ENCODE measurements at regions not wholly inside any gene's neighbourhood (a gene's known extent, or its start where the extent isn't known, plus 50 kb on each side); places are given as distances from the start of the nearest gene placed in this dataset.

GRCh38 chr6:165082636-165083035, 226.8 kb downstream of the C6orf118 start:
- DNase-seq (ENCODE audit: low read depth) = no peak

GRCh38 chr6:165081944-165082532, 227.4 kb downstream of the C6orf118 start:
- no peak for DNase-seq (ENCODE audit: low read depth)

- no peak for DNase-seq (ENCODE audit: low read depth)
Measured at GRCh38 chr6:165077876-165078275, 231.5 kb downstream of the C6orf118 start.

- DNase-seq (ENCODE audit: low read depth) = no peak
Measured at GRCh38 chr6:165071906-165072305, 237.5 kb downstream of the C6orf118 start.

- DNase-seq (ENCODE audit: low read depth) = no peak
Measured at GRCh38 chr6:165060720-165061119, 248.7 kb downstream of the C6orf118 start.

GRCh38 chr6:165059032-165059431, 250.4 kb downstream of the C6orf118 start:
- no peak for DNase-seq (ENCODE audit: low read depth)

- no peak for DNase-seq (ENCODE audit: low read depth)
Measured at GRCh38 chr6:165056292-165056691, 253.1 kb downstream of the C6orf118 start.

GRCh38 chr6:165055231-165055630, 254.2 kb downstream of the C6orf118 start:
- no peak for DNase-seq (ENCODE audit: low read depth)

- no peak for DNase-seq (ENCODE audit: low read depth)
Measured at GRCh38 chr6:165052561-165053480, 256.6 kb downstream of the C6orf118 start.

GRCh38 chr6:165049362-165049761, 260.0 kb downstream of the C6orf118 start:
- no peak for DNase-seq (ENCODE audit: low read depth)

- DNase-seq (ENCODE audit: low read depth) = no peak
Measured at GRCh38 chr6:165047952-165048351, 261.5 kb downstream of the C6orf118 start.

GRCh38 chr6:165045631-165046030, 263.8 kb downstream of the C6orf118 start:
- no peak for DNase-seq (ENCODE audit: low read depth)

GRCh38 chr6:165042912-165043311, 266.5 kb downstream of the C6orf118 start:
- no peak for DNase-seq (ENCODE audit: low read depth)

- DNase-seq (ENCODE audit: low read depth) = no peak
Measured at GRCh38 chr6:165040440-165040839, 269.0 kb downstream of the C6orf118 start.

GRCh38 chr6:165034271-165034741, 275.1 kb downstream of the C6orf118 start:
- DNase-seq (ENCODE audit: low read depth) = no peak

GRCh38 chr6:165031502-165031901, 277.9 kb downstream of the C6orf118 start:
- DNase-seq (ENCODE audit: low read depth) = no peak

- no peak for DNase-seq (ENCODE audit: low read depth)
Measured at GRCh38 chr6:165025040-165025439, 284.4 kb downstream of the C6orf118 start.

- DNase-seq (ENCODE audit: low read depth) = no peak
Measured at GRCh38 chr6:165019681-165020080, 289.7 kb downstream of the C6orf118 start.

- DNase-seq (ENCODE audit: low read depth) = no peak
Measured at GRCh38 chr6:165015676-165016075, 293.7 kb downstream of the C6orf118 start.

- DNase-seq (ENCODE audit: low read depth) = no peak
Measured at GRCh38 chr6:165013701-165014100, 295.7 kb downstream of the C6orf118 start.

GRCh38 chr6:165012183-165012582, 297.2 kb downstream of the C6orf118 start:
- no peak for DNase-seq (ENCODE audit: low read depth)

GRCh38 chr6:165010556-165011535, 298.6 kb downstream of the C6orf118 start:
- DNase-seq (ENCODE audit: low read depth) = no peak

Measured in activated T-helper 1 cell treated with Interleukin-2 at 50 U/mL for 16 hours (primary cell).